GM19240 (cell line): ENCODE measurements at regions not wholly inside any gene's neighbourhood (a gene's known extent, or its start where the extent isn't known, plus 50 kb on each side); places are given as distances from the start of the nearest gene placed in this dataset.

ENCODE experiments used
- DNase-seq: peaks from one replicate; pipeline ENCODE4 v3.0.0; 2011; ENCODE audit warnings: low spot score; ENCODE audit not compliant: insufficient read length

- no peak for DNase-seq
These were observed 641.0 kb downstream of the PLPP3 start for GRCh38 chr1:55938376-55938850.

DNA sequence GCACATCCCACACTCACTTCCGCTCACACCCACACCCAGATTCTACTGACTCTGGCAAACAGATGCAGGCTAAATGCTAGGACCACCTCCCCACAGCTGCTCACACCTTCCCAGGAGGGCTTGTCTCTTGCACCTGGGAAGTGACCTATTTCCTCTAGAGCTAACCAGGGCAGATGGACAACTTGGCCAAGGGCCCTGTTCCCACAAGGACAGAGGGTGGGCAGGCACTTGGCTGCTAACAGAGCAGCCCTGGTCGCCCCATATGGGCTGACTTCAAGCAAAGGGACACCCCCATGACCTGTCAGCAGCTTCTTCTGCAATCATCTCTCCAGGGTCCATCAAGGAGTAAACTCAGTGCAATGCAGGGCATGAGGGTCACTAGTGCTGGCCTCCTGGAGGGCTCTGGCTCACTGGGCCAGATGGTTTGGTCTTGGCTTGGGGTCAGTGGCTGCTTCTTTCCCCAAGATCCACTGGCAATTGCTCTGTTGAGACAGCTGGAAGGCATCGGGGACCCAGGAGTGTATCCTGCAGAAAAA, 641.5 kb downstream of the PLPP3 start:
- DNase-seq: no peak

- no peak for DNase-seq
These were observed 644.1 kb downstream of the PLPP3 start for GRCh38 chr1:55935236-55935635.

DNA sequence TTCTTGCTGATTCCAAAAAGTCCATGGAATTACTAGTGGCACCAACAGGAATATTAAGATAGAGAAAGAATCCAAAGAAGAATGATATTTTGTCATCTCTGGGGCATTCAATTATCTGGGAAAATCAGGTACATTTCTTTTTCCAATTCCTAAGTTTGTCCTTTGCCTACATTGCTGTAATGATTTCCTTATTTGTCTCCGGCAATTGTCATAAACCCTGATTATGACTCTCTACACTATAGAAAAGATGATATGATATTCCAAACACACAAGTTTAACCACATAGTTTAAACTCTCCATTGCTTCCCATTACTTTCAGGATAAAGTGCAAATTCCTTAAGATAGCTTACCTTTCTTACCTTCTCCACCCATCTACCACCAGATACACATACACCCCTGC, 647.0 kb downstream of the PLPP3 start:
- no peak for DNase-seq

GRCh38 chr1:55931081-55931940, 648.1 kb downstream of the PLPP3 start:
- DNase-seq: no peak

DNA sequence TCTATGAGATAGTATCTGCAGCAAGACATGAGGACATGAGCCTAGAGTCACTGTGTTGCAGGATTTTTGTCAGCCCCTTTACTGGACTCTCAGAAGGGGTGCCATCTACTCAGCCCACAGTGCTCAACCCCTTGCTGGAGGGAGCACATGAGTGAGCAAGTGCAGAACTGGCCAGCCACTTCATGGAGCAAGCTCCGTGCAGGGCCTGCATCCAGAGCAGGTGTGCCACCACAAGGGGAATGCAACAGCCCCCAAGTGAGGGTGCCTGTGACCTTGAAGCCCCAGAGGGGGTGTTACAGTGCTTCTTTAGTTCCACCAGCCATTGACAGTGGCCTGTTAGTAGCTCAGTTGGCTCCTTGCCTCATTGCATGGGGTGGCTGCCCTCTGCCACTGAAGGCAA, 649.7 kb downstream of the PLPP3 start:
- no peak for DNase-seq

DNA sequence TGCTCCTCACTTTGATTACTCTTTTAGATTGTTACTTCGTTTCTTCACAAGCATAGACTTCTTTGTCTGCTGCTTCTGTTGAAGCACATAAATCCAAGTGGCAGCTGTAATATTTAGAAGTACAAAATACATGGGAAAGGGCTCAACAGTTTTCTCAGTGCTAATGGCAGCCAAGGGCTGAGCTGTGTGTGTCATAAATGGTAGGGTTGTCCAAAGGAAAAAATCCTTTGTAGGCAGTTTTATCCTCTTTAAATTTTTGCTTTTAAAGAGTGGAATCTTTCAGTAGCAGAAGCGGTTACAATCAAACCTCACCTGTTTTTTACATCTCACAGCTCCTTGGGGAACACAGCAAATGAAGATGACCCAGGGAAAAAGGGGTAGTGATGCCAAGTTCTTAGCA, 650.8 kb downstream of the PLPP3 start:
- DNase-seq: no peak

GRCh38 chr1:55927702-55928290, 651.6 kb downstream of the PLPP3 start:
- no peak for DNase-seq

DNA sequence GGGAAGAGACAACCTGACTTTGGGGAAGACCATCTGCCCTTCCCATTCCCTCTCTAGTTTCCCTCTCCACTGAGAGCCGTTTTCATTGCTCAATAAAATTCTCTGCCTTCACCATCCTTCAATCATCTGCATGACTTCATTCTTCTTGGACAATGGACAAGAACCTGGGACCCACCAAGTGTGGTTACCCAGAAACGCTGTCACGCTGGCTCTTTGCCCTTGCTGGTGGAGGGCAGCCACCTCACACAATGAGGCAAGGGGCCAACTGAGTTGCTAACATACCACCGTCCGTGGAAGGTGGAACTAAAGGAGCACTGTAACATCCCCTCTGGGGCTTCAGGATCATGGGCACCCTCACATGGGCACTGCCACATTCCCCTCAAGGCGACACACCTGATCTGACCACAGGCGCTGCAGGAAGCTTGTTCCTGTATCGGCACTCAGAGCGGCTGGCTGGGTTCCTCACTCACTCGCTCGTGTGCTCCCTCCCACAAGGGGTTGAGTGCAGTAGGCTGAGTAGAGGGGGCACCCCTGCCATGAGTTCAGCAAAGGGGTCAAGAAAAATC, 652.4 kb downstream of the PLPP3 start:
- no peak for DNase-seq

- DNase-seq: no peak
These were observed 662.5 kb downstream of the PLPP3 start for GRCh38 chr1:55916907-55917306.

GRCh38 chr1:55916481-55916880, 662.9 kb downstream of the PLPP3 start:
- no peak for DNase-seq

DNA sequence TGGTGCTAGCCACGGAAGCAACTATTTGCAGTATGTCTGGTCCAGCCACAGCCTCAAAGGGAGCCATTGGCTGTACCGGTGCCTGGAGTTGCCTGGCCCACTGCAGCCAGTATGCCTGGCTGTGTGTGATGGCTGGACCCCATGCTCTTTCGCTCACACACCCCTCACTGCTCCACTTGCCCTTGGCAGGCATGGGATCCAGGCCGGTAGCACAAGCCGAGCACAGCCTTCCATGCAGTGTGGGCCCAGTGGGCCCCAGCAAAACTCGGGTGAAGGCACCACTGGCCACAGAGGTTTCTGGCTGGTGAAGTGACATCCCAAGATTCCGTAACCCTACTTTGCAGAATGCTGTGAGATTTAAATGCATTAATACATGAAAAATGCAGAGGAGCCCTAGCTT, 665.8 kb downstream of the PLPP3 start:
- DNase-seq: no peak

- no peak for DNase-seq
These were observed 666.9 kb downstream of the PLPP3 start for GRCh38 chr1:55912438-55912837.

DNA sequence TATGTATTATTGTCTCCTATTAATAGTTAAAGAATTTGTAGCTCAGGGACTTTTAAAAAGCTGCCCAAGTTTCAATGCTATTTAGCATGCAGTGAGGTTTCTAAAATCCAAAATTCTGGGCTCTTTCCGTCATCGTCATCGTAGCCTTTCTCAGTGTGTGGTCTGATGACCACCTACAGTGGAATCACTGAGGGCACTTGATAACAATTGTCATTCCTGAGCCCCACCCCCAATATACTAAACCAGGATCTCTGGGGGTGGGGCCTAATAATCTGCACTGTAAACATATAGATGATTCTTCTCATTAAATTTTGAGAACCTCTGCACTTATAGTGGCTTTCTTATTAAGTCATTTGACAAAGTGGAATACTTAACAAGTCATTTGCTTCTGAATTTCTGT, 674.8 kb downstream of the PLPP3 start:
- DNase-seq: no peak

DNA sequence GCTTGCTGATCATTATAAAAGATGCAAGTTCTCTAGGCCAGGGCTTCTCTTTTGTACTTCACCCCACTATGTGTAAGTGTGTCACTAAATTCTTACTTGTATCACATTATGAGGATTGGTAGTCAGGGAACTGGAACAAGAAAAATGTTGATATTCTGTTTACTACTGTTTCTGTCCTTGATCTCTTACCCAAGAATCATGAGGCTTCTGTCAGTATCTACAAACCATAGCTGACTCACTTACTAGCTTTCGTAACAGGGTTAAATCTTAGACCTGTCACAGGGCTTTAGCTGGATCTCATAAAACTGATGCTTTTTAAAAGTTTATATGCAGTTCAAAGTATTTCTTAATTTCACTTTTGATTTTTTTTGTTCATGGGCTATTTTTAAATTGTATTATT, 681.2 kb downstream of the PLPP3 start:
- no peak for DNase-seq

- no peak for DNase-seq
These were observed 681.0 kb upstream of the USP24 start for GRCh38 chr1:55896210-55896609.

DNA sequence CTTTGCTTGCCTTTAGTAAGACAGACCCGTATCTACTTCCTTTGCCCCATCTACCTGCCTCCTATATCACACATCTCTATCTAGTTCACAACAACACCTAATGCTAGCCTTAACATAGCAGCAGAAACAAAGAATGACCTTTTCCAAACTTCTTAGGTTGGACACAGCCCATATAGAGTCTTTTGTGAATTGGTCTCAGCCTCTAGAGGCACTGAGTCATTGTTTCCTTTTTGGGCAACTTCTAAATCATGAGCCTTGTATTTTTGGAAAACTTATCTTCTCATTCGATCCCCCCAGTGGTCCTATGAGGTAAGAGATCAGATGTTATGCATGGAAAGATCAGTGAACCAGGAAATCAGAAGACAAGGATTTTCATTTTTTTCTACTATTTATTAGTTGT, 679.4 kb upstream of the USP24 start:
- DNase-seq: no peak

DNA sequence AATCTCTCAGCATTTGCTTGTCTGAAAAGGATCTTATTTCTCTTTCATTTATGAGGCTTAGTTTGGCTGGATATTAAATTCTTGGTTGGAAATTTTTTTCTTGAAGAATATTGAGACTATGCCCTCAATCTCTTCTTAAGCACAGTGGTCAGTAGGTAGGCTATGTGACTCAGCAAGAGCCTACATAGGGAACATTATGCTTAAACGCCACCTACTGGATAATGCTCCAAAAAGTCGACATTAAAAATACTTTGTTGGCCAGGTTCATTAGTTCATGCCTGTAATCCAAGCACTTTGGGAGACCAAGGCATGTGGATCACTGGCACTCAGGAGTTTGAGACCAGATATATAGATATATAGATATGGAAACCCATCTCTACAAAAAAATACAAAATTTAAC, 678.0 kb upstream of the USP24 start:
- peak; percentile 4 for DNase-seq

DNA sequence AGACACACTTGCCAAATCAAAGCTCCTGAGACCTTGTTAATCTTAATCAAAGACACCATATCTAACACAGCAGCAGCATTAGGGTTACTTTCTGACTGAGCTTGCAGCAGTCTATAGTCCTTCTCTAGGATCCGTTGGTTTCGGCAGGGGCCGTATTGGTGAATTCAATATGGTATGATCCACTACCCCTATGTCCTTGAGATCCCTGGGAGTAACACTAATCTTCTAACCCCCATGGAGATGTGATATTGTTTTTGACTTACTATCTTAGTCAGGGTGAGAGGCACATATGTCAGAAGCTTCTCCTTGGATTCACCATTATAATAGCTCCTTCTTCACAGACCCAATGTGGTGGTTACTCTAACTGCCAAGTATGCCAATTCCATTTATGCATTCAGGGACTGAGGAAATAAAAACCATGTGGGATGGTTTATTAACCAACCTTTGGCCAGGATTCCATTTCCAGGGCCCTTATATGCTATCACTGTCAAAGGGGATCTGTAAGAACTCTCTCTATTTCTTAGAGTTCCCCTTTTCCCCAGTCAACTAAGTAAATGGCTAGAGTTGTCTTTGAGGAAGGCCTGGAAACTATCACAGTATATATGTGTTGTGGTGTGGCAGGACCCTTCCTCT, 673.6 kb upstream of the USP24 start:
- DNase-seq: no peak

DNA sequence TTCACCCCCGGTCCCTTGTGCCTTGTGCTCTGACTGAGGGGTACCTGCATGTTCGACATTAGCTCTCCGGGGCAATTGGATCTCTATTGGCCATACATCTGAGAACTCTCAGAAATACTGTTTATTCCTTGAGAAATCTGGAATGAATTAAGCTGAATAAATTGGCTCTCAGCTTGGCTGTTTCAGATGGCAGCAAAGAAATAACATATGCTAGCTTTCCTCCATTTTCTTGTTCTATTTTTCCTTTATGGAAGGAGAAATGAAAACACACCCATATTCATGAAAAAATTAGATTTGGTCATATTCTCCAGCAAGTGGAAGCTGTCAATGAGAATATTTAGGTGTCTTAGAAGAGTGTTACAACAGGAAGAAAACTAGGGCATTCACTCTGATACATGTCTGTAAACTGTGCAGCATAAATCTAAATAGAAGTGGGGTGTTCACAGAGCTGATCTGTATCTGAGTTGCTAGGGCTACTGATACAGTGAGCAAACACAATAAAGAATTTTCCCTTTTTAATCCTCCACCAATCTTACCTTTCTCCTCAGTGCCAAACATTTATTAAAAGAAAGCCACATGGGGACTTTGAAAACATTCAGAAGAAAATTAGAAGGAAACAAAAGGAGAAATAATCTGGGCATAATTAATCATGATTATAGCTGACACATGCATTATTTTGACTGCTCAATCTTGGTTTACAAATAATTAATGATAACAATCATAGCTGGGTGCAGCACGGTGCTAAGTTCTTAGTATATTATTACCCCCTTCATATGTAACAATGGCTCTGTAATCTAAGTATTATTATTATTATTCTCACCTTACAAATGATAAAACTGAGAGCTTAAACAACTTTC, 671.9 kb upstream of the USP24 start:
- no peak for DNase-seq

DNA sequence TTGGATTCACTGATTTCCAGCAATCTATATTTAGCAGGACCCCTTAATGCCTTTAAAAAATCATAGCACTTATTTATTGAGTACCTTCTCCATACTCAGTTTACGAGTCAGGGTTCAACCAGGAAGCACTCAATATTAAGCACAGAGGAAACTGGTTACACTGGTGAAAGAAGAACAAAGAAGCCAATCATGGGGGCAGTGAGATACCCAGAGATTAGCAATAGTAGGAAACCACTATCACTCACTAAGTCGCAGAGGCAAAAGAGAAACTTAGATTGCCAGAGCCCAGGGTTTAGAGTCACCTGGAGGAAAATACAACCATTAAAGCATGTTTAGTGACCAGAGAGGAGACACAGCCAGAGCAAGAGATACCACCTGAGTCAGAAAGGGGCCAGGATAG, 670.5 kb upstream of the USP24 start:
- no peak for DNase-seq
